GM19468 (cell line): ENCODE measurements at regions not wholly inside any gene's neighbourhood (a gene's known extent, or its start where the extent isn't known, plus 50 kb on each side); places are given as distances from the start of the nearest gene placed in this dataset.
"Not testable (repeated sequence)": the region's sequence is repeated elsewhere in the genome, so short reads cannot be mapped to it uniquely, and the experiment has no call there.

Source experiments
- ATAC-seq: cut with Tn5 transposase; IDR thresholded peaks from one replicate; pipeline ENCODE4 v1.9.1; 2021; ENCODE audit warnings: mild to moderate bottlenecking, moderate library complexity, moderate number of reproducible peaks; ENCODE audit not compliant: unreplicated experiment; ENCODE audit errors: extremely low read depth

DNA sequence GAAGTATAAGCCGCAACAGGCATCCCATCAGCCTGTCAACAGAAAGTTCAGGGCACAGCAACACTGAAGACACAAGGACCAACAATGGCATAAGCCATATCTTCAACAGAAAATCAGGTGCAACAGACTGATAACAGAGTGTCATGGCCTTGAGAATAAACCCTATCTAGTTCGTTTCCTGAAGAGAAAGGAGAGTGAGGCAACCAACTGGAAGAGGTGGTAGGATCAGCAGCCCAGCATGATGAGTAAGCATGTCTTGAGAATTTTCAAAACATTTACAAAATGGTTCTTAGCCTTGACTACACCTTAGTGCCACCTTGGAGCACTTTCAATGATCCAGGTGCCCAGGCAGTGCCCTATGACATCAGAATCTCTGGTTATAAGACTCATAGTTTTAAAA is 290.2 kb upstream of the SEMA3C start:
- no peak for ATAC-seq

DNA sequence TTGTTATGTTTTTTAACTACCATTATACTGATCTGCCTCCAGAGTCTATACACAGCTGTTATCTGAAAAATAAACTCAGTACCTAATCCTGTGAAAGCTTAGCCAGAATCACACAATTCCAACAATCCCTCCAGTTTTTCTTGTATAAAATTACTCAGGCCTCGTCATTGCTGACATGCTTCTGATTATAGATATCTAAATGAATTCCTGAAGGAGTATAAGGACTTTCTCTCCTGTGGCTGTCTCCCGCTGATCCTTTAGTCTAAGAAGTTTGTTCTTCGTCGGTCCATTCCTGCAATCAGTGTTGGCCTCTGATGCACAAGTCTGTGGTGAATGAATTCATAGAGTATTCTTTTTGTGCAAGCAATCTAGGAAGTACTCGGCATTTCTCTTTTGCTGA is 288.9 kb upstream of the SEMA3C start:
- no peak for ATAC-seq

DNA sequence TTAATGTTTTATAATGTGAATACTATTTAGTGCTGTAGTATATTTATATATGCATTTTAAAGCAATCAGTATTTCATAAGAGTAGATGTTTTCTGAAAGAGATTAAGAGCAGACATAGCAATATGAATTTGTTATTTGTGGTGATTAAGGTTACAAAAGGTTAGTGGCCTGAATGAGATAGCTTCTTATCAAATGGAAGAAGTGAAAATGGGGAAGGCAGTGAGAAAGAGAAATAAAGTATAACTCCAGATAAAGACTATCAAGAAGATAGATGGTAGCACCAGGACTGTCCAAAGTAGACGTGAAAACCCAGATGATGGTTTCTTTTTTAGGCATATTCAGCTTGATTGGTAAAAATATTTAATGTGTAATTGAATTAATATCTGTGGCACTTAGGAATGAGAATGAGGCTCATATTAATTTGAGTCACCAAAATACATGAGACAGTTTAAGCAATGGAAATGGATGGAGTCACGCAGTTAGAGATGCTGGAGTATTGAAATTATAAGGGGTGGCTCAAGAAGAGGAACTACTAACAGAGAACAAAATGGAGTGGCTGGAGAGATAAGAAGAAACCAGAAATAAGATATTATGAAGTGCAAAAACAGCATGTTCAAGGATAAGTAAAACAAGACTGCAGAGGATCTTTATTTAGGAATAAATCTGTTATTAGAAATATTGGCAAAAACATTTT is 288.0 kb upstream of the SEMA3C start:
- ATAC-seq, result no peak

DNA sequence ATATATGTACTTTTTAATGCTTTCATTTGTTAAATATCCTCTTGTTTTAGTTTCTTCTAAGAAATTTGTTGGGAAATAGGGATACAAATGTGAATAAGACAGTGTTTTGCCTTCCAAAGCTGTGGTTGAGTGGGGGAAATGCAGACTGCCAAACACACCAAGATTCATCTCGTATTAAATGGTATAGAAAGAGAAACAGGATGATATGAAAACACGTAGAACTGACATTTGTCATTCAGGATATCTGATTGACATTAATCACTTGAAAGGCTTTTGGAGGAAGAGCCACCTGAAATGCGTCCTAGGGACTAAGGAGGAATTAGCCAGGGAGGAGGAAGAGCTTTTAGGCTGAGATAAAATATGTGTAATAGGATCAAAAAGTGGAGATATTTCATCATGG is 287.4 kb upstream of the SEMA3C start:
- no peak for ATAC-seq

DNA sequence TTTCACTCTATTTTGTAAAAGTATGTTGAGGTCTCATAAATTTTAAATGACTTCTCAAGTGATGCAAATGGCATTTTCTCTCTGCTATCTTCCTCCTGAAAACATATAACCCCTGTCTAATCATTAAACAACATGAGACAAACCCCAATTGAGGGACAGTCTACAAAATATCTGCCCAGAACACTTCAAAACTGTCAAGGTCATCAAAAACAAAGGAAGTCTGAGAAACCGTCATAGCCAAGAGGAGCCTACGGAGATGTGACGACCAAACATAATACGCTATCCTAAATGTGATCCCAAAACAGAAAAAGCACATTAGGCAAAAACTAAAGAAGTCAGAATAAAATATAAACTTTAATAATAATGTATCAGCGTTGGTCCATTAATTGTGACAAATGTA is 282.3 kb upstream of the SEMA3C start:
- ATAC-seq, result no peak

DNA sequence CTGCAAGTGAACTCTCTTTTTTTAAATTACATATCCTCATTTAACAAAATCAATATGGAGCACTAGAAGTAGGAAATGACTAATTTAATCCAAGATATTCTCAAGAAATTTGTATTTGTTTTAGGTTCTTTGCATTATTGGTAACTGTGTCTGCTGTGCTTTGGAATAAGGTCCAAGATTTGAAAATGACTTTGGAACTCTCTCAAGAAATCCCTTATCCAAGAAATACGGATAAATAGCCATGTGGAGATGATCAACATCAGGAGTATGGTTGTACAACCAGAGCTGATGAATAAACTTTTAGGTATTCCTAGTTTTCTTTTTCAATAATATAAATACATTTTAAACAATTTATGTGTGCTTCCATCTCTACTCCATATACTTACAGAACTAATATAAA is 279.9 kb upstream of the SEMA3C start:
- no peak for ATAC-seq

DNA sequence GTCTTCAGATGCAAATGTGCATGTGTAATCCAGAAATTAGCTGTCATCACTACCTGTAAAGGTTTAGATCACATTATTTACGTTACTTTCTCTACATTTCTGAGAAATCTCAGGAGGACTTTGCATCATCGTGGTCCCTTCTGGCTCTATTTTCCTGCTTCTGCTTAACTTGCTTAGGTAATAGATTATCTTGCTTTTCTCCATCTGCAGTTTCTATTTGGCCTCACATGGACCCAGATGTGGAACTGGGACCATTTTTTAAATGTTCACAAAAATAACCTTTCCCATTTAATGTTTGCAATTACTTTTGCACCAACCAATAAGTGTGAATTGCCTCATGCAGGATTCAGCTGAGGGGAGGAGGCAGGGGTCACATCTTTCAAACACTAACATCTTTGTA is 278.4 kb upstream of the SEMA3C start:
- no peak for ATAC-seq

DNA sequence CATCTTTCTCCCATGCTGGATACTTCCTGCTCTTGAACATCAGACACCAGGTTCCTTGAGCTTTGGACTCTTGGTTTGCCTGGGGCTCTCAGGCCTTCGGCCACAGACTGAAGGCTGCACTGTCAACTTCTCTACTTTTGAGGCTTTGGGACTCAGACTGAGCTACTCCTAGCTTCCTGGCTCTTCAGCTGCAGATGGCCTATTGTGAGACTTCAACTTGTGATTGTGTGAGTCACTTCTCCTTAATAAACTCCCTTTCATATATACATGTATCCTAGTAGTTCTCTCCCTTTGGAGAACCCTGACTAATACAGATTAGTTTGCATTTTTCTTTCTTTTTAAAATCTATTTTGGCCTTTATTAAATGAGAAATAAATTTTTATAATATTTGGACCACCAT is 276.2 kb upstream of the SEMA3C start:
- no peak for ATAC-seq

DNA sequence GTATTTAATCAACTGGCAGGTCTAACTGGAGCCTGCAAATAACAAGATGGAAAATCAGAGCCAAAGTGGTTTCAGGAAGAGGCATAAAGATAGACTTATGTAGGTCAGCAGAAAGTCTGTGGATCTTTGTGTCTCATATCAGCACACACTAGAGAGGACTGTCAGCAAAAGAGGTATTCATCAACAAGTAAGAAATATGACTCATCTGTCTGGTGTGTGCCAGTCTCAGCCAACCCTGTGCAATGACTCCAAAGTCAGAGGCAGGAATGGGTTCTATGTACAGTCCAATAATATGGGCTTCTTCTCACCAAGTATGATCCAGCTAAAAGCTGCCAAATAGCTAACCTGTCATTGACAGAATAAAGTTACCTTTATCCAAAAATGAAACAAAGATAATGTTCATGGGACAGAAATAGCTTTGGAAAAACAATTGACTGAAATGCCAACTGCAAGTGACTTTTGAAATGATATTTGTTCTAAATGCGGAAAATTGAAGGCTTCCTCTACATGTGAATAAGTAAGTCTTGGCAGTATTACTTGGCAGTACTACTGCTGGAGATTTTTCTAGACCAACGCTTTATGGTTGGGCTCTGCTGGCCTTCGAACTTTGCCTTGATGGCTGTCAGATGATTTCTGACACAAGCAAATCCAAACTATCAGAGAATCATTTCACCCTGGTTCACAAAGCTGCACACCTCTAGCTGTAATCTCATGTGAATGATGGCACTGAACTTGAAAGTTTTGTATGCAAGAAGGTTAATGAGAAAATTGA is 272.3 kb upstream of the SEMA3C start:
- no peak for ATAC-seq

DNA sequence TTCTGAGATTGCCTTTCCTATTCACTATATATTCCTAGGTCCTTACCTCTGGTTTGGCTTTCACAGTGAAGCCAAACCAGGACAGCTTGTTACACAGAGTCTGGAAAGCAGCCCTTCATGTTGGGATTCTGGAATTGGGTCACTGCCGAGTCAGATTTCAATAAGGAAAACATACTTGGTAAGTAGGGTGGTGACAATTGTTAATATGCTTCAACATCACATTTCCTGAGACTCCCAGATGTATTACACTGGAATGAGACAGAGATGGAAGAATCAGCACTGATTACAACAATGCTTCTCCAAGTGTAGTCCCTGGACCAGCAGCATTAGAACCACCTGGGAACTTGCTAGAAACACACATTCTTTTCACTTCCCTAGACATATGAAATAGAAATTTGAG is 268.9 kb upstream of the SEMA3C start:
- no peak for ATAC-seq

DNA sequence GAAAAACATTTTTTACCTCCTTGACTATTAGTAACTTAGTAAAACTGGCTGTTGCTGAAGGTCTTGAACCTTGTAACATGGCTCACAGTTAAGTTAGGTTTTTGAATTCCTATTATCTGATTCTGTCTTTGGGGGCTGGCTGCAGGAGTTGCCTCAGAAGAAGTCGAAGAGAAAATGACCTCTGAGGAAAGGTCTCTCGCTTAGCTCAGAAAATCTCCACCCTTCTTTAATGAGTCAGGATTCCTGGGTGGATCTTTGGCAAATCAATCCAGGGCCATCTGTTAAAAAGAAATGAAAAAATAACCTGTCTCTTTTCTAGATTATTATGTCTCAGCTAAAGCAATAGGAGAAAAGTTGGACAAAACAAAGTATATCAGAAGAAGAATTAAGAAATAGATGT is 267.8 kb upstream of the SEMA3C start:
- ATAC-seq, result no peak

DNA sequence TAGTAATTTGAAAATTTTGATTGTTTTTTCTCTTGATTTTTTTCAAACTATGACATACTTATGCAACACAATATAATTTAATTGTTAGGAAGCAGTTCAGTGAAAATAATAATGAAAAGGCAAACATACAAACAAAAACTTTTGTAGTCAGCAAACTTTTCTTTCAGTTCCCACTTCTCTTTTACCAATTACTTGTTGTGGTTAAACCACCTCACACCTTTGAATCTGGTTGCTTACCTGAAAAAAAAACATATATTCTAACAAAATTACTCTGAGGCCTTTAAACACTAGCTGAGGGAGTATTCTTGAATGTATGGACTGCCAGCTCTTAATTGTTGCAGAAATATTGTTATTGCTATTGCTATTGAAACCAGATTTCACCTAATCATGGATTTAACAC is 266.2 kb upstream of the SEMA3C start:
- ATAC-seq, result no peak

DNA sequence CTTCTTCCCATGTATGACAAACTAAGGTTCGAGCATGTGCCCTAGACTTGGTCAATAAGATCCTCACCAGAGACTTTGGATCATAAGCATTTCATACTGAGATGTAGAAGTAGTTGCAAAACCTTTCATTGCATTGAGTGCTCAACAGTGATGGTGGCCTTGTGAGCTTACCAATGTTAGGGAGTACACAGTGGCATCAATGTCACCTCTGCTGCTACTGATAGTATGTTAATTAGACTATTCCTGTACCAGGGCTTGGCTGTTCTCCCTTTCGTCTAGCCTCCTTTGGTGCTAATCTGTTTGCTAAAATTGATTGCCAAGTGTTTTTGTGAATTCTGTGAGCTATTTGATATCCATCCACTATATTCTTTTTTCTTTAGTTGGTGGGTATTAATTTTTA is 264.5 kb upstream of the SEMA3C start:
- no peak for ATAC-seq

DNA sequence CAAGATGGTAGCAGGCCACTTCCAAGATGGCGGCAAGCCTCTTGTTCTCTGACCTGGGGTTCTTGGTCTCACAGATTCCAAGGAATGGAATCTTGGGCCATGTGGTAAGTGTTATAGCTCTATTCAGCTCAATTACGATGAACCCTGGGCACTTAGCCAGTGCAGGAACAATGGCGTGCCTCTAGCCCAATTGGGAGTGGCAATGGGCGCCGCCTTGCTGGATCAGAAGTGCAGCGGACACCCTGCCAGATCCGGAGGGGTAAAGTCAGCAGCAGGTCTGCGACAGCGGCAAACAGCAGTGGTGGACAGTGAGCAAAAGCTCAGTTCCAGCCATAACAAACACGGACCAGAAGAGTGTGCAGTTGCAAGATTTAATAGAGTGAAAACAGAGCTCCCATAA is 263.2 kb upstream of the SEMA3C start:
- not testable (repeated sequence) for ATAC-seq

DNA sequence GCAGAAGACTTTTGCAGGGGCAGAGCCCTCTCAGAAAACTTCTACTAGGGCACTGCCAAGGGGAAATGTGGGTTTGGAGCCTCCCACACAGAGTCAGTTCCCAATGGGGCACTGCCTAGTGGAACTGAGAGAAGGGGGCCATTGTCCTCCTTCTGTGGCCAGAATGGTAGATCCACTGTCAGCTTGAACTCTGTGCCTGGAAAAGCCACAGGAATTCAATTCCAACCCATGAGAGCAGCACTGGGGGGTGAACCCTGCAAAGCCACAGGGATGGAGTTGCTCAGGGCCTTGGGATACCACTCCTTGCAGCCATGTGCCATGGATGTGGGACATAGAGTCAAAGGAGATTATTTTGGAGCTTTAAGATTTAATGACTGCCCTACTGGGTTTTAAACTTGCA is 262.2 kb upstream of the SEMA3C start:
- no peak for ATAC-seq

DNA sequence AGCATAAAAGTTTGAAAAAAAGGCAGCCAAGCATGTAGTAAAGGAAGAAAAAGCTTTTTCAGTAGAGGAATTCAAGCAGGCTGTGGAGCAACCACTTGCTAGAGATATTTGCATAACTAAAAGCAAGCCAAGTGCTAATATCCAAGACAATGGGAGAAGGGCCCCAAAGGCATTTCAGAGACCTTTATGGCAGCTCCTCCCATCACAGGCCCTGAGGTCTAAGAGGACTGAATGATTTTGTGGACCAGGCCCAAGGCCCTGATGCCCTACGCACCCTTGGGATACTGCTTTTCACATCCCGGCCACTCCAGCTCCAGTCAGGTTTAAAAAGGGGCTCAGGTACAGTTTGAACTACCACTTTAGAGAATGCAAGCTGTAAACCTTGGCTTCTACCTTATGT is 261.7 kb upstream of the SEMA3C start:
- no peak for ATAC-seq

DNA sequence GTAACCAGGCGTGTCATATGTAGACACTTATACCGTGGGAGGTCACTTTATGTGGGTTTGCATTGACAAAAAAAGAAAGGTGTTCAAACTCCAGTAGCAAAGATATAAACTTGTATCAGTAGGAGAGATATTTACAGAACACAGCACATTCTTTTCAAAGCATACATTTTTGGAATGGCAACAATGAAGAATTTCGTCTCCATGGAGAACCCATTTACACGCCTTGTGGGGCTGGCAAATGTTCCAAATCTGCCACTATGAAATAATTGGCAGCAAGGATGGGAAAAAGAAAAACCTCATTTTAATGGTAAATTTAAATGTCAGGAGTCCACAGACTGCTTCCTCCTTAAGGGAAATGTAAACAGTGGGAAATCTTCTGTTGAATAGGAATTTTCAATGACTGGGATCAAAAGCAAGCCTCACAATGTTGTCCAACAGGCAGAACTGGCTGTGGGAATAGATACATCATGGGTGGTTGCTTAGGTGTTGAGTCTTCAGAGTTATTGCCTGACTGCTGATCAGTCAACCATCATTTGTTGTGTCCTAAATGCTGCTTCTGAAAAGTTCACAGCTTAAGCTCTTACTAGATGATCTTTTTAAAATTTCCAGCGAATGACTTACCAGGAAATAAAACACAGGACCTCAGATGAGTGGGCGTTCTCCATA is 256.6 kb upstream of the SEMA3C start:
- no peak for ATAC-seq

DNA sequence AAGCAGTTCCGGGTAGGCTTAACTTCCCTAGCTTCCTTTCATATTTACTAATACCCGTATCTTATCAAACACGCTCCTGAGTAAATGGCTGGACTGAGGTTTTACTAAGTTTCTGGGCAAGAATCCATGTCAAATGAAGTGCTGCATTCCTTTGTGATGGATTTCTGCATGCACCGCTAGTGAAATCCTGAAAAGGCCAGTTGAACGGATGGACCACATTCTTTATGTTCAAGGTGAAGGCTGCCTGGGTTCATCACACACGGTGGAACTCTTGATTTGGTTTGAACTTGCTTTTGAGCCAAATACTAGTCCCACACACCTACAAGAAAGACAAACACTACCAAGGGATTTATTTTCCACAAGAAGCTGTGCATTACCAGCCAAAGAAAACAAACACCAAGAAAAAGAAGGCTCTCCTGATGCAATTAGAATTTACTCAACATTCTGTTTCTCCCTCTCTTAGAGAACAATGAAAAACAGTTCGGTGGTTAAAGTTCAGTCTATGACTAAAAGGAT is 255.0 kb upstream of the SEMA3C start:
- ATAC-seq, result no peak

DNA sequence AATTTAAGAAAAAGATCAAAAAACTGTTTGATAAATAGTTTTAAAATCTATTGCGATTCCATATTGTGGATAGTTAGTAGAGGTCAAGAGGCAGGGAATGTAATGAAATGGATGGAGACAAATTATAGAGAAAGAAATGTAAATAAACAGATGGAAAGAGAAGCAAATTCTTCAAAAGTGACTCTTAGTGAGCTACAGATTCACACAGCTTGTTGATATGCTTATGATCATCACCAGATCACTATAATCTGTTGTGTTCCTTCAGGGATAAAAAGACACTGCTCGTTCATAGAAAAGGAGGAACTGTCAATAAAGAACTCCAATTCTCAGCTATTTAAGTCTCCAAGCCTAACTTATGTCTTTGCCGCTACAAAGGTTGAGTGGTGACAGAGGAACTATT is 251.4 kb upstream of the SEMA3C start:
- ATAC-seq, result no peak

DNA sequence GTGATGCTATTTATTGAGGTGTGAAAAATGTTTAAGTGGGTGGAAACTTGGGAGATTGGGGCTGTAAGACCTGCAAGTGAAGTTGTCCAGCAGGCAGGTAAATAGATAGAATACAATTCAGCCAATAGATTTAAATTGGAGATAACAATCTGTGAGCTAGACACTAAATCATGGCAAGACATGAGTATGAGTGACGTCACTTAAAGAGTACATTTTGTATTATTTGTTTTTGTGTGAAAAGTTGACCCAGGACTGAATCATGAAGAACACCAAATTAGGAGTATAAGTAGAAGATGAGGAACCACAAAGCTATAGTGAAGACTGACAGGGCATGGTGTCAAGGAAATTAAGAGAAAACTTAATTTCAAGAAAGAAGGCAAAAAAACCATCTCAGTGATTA is 249.1 kb upstream of the SEMA3C start:
- ATAC-seq, result no peak

DNA sequence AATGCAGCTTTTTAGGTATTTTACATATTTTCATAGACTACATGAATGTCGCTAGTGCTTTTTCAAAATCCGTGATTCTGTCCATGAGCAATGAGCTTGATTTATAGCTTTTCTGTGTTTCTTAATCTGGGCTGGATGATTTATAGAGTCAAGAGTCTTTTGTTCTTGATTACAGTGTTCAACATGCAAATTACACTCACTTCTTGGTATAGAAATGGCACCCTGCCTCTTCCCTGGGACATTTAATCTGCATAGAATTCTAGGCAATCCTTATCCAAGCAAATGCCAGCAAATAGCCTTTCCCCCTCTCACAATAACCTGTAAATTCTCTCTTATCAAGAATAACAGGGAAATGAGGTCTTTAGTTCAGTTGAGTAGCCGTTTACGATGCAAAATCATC is 246.2 kb upstream of the SEMA3C start:
- ATAC-seq, result no peak
